ENCODE measurements at regions not wholly inside any gene's neighbourhood (a gene's known extent, or its start where the extent isn't known, plus 50 kb on each side); places are given as distances from the start of the nearest gene placed in this dataset.

GRCh38 chr16:52967744-52968143 is 85.0 kb downstream of the CHD9NB start:
- no peak for TF ChIP-seq CTCF (IDR thresholded peaks at IDR 0.05 in 4 of 5, conservative IDR thresholded peaks at IDR 0.05 in 1 of 5)
- TF ChIP-seq POLR2A (IDR thresholded peaks at IDR 0.05): no peak
